SK-N-SH (cell line): ENCODE measurements at regions not wholly inside any gene's neighbourhood (a gene's known extent, or its start where the extent isn't known, plus 50 kb on each side); places are given as distances from the start of the nearest gene placed in this dataset.

Experiments
- FOXM1 ChIP-seq: IDR thresholded peaks from 2 replicates; pipeline ENCODE4 v1.4.0; 2012; ENCODE audit warnings: low read depth, mild to moderate bottlenecking
- NRF1 ChIP-seq: IDR thresholded peaks from 2 replicates; pipeline ENCODE4 v1.6.1; 2012; ENCODE audit warnings: low read depth, mild to moderate bottlenecking, low read length
- POLR2AphosphoS5 ChIP-seq: IDR thresholded peaks from 2 replicates; pipeline ENCODE4 v1.6.1; 2012; ENCODE audit warnings: low read depth, low read length
- RCOR1 ChIP-seq: fragments of 150-350 bp; IDR thresholded peaks from 2 replicates; pipeline ENCODE4 v1.6.1; 2017; ENCODE audit warnings: antibody characterized with exemption, low read length
- SMC3 ChIP-seq: IDR thresholded peaks from 2 replicates; pipeline ENCODE4 v1.6.1; 2012; ENCODE audit warnings: low read depth, low read length, improper control_type of control experiment
- TF ChIP-seq, protein P1 (sequence below): fragments of 200-600 bp; sonication (generic); IDR thresholded peaks from 2 replicates; pipeline ENCODE4 v1.6.1; 2017; ENCODE audit warnings: antibody characterized with exemption, mild to moderate bottlenecking, moderate library complexity

- no peak for TF ChIP-seq FOXM1
- TF ChIP-seq, protein P1, sequence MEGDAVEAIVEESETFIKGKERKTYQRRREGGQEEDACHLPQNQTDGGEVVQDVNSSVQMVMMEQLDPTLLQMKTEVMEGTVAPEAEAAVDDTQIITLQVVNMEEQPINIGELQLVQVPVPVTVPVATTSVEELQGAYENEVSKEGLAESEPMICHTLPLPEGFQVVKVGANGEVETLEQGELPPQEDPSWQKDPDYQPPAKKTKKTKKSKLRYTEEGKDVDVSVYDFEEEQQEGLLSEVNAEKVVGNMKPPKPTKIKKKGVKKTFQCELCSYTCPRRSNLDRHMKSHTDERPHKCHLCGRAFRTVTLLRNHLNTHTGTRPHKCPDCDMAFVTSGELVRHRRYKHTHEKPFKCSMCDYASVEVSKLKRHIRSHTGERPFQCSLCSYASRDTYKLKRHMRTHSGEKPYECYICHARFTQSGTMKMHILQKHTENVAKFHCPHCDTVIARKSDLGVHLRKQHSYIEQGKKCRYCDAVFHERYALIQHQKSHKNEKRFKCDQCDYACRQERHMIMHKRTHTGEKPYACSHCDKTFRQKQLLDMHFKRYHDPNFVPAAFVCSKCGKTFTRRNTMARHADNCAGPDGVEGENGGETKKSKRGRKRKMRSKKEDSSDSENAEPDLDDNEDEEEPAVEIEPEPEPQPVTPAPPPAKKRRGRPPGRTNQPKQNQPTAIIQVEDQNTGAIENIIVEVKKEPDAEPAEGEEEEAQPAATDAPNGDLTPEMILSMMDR: no peak
- no peak for TF ChIP-seq RCOR1
- TF ChIP-seq POLR2AphosphoS5: no peak
- no peak for TF ChIP-seq SMC3
- no peak for TF ChIP-seq NRF1
These were observed 119.2 kb upstream of the SASH1 start for GRCh38 chr6:148223424-148223842.
